Naive thymus-derived CD4-positive, alpha-beta T cell (primary cell): ENCODE measurements at regions not wholly inside any gene's neighbourhood (a gene's known extent, or its start where the extent isn't known, plus 50 kb on each side); places are given as distances from the start of the nearest gene placed in this dataset.

Experiments used
- ATAC-seq: fragments of 150-1000 bp; cut with Tn5 transposase; 2 replicates; pipeline ENCODE4 v1.10.0; 2021; ENCODE audit warnings: mild to moderate bottlenecking, moderate library complexity
- CTCF ChIA-PET: fragments of 350-600 bp; sonication (Branson Sonifier 250); formaldehyde crosslinking; loops from one replicate; lab custom pipeline; 2021; ENCODE audit warnings: antibody characterized with exemption; lab: Charles Lee
- POLR2A ChIA-PET: fragments of 350-600 bp; sonication (Branson Sonifier 250); formaldehyde crosslinking; loops from one replicate; lab custom pipeline; 2021; ENCODE audit warnings: antibody characterized with exemption, inconsistent platforms; lab: Charles Lee
- DNase-seq, 9 donors: peaks; one replicate each; pipeline versions ENCODE4 v3.0.0 to v3.0.0-alpha.2; 2020 to 2022; ENCODE audit warnings: mixed read lengths in 1 of 9
- H3K27ac ChIP-seq: one replicate; pipeline ENCODE4 v1.7.0; 2013; ENCODE audit warnings: mild to moderate bottlenecking, low read depth, low read length, moderate library complexity
- H3K27me3 ChIP-seq, 2 donors: one replicate each; pipeline ENCODE4 v1.7.0; 2013; ENCODE audit warnings: low read length in 2 of 2, mild to moderate bottlenecking in 2 of 2, moderate library complexity in 2 of 2; ENCODE audit not compliant: control insufficient read depth in 2 of 2, insufficient read depth in 2 of 2
- H3K36me3 ChIP-seq, 3 experiments: 1 replicate in 2 of 3; 2 replicates in 1 of 3; pipeline ENCODE4 v1.7.0; 2013; ENCODE audit warnings: low read length in 3 of 3, mild to moderate bottlenecking in 3 of 3, moderate library complexity in 1 of 3; ENCODE audit not compliant: insufficient read depth in 3 of 3, control insufficient read depth in 2 of 3
- H3K4me1 ChIP-seq, 2 donors: one replicate each; pipeline ENCODE4 v1.7.0; 2013; ENCODE audit warnings: low read length in 2 of 2, mild to moderate bottlenecking in 2 of 2, moderate library complexity in 1 of 2; ENCODE audit not compliant: control insufficient read depth in 2 of 2, insufficient read depth in 2 of 2
- H3K4me3 ChIP-seq: 2 replicates; pipeline ENCODE4 v1.7.0; 2013; ENCODE audit warnings: mild to moderate bottlenecking, low read length
- H3K9me3 ChIP-seq, 3 experiments: 1 replicate in 2 of 3; 2 replicates in 1 of 3; pipeline ENCODE4 v1.7.0; 2013; ENCODE audit warnings: low read length in 3 of 3; ENCODE audit not compliant: control insufficient read depth in 2 of 3
- H3K27ac Mint-ChIP-seq, 9 donors: one replicate each; pipeline ENCODE4 v1.8.0; 2020 to 2022; ENCODE audit warnings: mixed read lengths in 9 of 9, mild to moderate bottlenecking in 8 of 9, moderate library complexity in 5 of 9, inconsistent platforms in 2 of 9
- H3K27me3 Mint-ChIP-seq, 5 donors: one replicate each; pipeline ENCODE4 v1.8.0; 2021 to 2022; ENCODE audit warnings: mixed read lengths in 5 of 5, mild to moderate bottlenecking in 1 of 5
- H3K36me3 Mint-ChIP-seq, 5 donors: one replicate each; pipeline ENCODE4 v1.8.0; 2020 to 2022; ENCODE audit warnings: mixed read lengths in 5 of 5, mild to moderate bottlenecking in 3 of 5, inconsistent platforms in 1 of 5
- H3K4me1 Mint-ChIP-seq, 7 donors: one replicate each; pipeline ENCODE4 v1.8.0; 2020 to 2022; ENCODE audit warnings: mixed read lengths in 7 of 7, mild to moderate bottlenecking in 3 of 7, inconsistent platforms in 1 of 7
- H3K4me3 Mint-ChIP-seq, 10 donors: one replicate each; pipeline ENCODE4 v1.8.0; 2020 to 2022; ENCODE audit warnings: mild to moderate bottlenecking in 10 of 10, mixed read lengths in 10 of 10, moderate library complexity in 6 of 10, inconsistent platforms in 2 of 10
- H3K9me3 Mint-ChIP-seq, 11 donors: one replicate each; pipeline ENCODE4 v1.8.0; 2020 to 2022; ENCODE audit warnings: mixed read lengths in 11 of 11, mild to moderate bottlenecking in 4 of 11, inconsistent platforms in 1 of 11, moderate library complexity in 1 of 11
- intact Hi-C, 2 donors: fragments of 100-400 bp; cut with micrococcal nuclease; formaldehyde crosslinking; loops; one replicate each; pipeline ENCODE4 v1.15.1; 2023

DNA sequence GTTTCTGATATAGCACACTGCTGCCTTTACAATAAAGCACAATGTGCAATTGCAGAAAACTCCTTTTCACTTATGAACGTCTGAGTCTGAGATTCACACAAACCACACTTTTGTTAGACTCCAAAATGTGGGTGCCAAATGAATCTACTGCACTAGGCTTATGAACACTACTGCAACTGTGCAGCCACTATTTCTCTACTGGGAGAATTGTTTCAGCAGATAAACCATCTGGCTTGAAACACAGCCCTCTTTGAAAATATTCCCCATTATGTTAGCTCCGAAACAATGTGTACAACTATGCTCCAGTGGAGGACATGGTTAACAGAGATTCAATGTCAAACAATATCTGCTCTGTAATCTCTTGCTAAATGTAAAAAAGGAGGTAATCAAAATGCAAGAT, 188.7 kb upstream of the ZEB2 start:
- Histone ChIP-seq H3K27me3 (no peaks in the 10 kb centered on the region), H3K4me1 (no peaks in the 10 kb centered on the region), H3K27ac (no peak overlapping the region), H3K9me3 (no peaks in the 10 kb centered on the region), H3K36me3 (no peaks in the 10 kb centered on the region), H3K4me3 (no peak overlapping the region)
- DNase-seq (no peak), ATAC-seq (no peak)
- Mint-ChIP-seq H3K27ac (no peak overlapping the region), H3K4me3 (no peak overlapping the region), H3K9me3 (no peaks in the 10 kb centered on the region), H3K4me1 (peaks cover 0 to 1% (median 0%) of the 10 kb centered on the region in 7 donors), H3K36me3 (no peaks in the 10 kb centered on the region), H3K27me3 (peaks cover 0 to 14% (median 6%) of the 10 kb centered on the region in 5 donors)
- ChIA-PET POLR2A (no interaction called here), CTCF (no interaction called here)
- intact Hi-C loops, result no loop called here

DNA sequence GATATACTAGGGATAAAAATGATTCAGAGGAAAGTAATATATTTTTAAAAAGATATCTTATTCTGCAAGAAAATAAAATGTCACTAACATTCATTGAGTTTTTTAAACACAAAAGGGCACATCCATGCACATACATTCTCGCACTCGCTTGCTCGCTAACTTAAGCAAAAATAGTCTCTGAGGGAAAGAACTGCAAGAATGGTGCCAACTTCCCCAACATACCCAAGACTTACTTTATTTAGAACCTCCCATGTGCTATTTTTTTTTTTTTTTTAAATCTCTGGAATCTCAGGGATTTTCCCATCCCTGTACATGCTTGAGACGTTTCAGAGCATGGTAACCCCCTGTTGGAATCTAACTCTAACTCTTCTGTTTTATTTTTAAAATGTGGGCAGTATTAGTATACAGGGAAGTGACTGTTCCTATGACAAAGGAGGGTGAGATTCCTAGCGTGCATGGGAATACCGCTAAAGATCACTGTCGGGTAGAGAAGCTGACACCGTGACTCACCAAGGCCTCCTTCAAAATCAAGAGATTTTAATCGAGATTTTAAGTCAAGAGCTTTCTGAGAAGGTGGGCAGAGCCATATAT, 187.9 kb upstream of the ZEB2 start:
- Mint-ChIP-seq H3K4me3 (no peak overlapping the region), H3K27ac (no peak overlapping the region), H3K4me1 (peaks cover 0 to 3% (median 0%) of the 10 kb centered on the region in 7 donors), H3K27me3 (peaks cover 0 to 14% (median 6%) of the 10 kb centered on the region in 5 donors), H3K9me3 (no peaks in the 10 kb centered on the region), H3K36me3 (no peaks in the 10 kb centered on the region)
- Histone ChIP-seq H3K27ac (no peak overlapping the region), H3K4me1 (no peaks in the 10 kb centered on the region), H3K27me3 (no peaks in the 10 kb centered on the region), H3K9me3 (no peaks in the 10 kb centered on the region), H3K4me3 (no peak overlapping the region), H3K36me3 (no peaks in the 10 kb centered on the region)
- POLR2A ChIA-PET, result no interaction called here
- CTCF ChIA-PET, result no interaction called here
- ATAC-seq (no peak), DNase-seq (no peak)
- intact Hi-C loops, result no loop called here

DNA sequence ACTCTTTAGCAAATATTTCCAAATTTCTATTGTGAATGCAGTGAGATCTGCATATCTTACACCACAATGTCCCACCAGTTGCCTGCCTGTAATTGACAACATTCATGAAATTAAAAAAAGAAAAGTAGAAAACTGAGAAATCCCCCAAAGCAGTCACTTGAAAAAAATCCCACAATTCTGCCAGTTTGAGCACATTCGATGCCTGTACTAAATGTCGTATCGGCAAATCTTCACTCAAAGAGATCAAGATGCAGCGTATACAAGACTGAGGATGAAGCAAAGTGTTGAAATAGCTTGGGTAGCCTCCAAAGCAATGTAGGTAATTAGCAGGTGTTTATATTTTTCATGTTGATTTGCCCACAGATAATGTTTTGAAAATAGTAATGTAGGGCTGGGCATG, 186.7 kb upstream of the ZEB2 start:
- CTCF ChIA-PET, result no interaction called here
- no peaks in the 10 kb centered on the region for H3K4me1 ChIP-seq
- no peak for ATAC-seq
- intact Hi-C loops, result no loop called here
- POLR2A ChIA-PET, result no interaction called here
- Mint-ChIP-seq H3K27me3 (peaks cover 0 to 14% (median 6%) of the 10 kb centered on the region in 5 donors), H3K27ac (no peak overlapping the region), H3K9me3 (no peaks in the 10 kb centered on the region), H3K4me1 (peaks cover 0 to 6% (median 0%) of the 10 kb centered on the region in 7 donors), H3K36me3 (no peaks in the 10 kb centered on the region), H3K4me3 (no peak overlapping the region)
- DNase-seq, result no peak
- H3K36me3 ChIP-seq, result no peaks in the 10 kb centered on the region
- H3K27ac ChIP-seq, result no peak overlapping the region
- H3K4me3 ChIP-seq, result no peak overlapping the region
- H3K27me3 ChIP-seq, result no peaks in the 10 kb centered on the region
- no peaks in the 10 kb centered on the region for H3K9me3 ChIP-seq

- no peaks in the 10 kb centered on the region for H3K36me3 Mint-ChIP-seq
- intact Hi-C loops, result no loop called here
- Histone ChIP-seq H3K36me3 (no peaks in the 10 kb centered on the region), H3K27ac (no peak overlapping the region), H3K9me3 (no peaks in the 10 kb centered on the region), H3K4me3 (no peak overlapping the region), H3K27me3 (no peaks in the 10 kb centered on the region), H3K4me1 (no peaks in the 10 kb centered on the region)
- H3K9me3 Mint-ChIP-seq, result peaks cover 0 to under 1% (median 0%) of the 10 kb centered on the region in 11 donors
- ChIA-PET POLR2A (no interaction called here), CTCF (no interaction called here)
- DNase-seq (no peak), ATAC-seq (no peak)
- no peak overlapping the region for H3K27ac Mint-ChIP-seq
- peaks cover 0 to 6% (median 0%) of the 10 kb centered on the region in 7 donors for H3K4me1 Mint-ChIP-seq
- peaks cover 0 to 12% (median 6%) of the 10 kb centered on the region in 5 donors for H3K27me3 Mint-ChIP-seq
- no peak overlapping the region for H3K4me3 Mint-ChIP-seq
Measured at GRCh38 chr2:144705328-144706245, 185.7 kb upstream of the ZEB2 start.

- Mint-ChIP-seq H3K36me3 (no peaks in the 10 kb centered on the region), H3K9me3 (peaks cover 0 to 7% (median 0%) of the 10 kb centered on the region in 11 donors), H3K4me1 (peaks cover 0 to 6% (median 0%) of the 10 kb centered on the region in 7 donors), H3K27ac (no peak overlapping the region), H3K4me3 (no peak overlapping the region), H3K27me3 (peaks cover 0 to 10% (median 6%) of the 10 kb centered on the region in 5 donors)
- Histone ChIP-seq H3K36me3 (no peaks in the 10 kb centered on the region), H3K9me3 (no peaks in the 10 kb centered on the region), H3K27ac (no peak overlapping the region), H3K4me3 (no peak overlapping the region), H3K4me1 (no peaks in the 10 kb centered on the region), H3K27me3 (no peaks in the 10 kb centered on the region)
- POLR2A ChIA-PET, result no interaction called here
- intact Hi-C loops, result no loop called here
- DNase-seq (no peak), ATAC-seq (no peak)
- CTCF ChIA-PET, result no interaction called here
Measured at GRCh38 chr2:144704709-144705095, 184.8 kb upstream of the ZEB2 start.

GRCh38 chr2:144703852-144704708, 184.2 kb upstream of the ZEB2 start:
- ChIA-PET CTCF (no interaction called here), POLR2A (no interaction called here)
- peaks cover 0 to 6% (median 0%) of the 10 kb centered on the region in 7 donors for H3K4me1 Mint-ChIP-seq
- no peaks in the 10 kb centered on the region for H3K36me3 ChIP-seq
- H3K27me3 Mint-ChIP-seq, result peaks cover 0 to 10% (median 5%) of the 10 kb centered on the region in 5 donors
- ATAC-seq, result peak; percentile 84
- H3K4me3 Mint-ChIP-seq, result no peak overlapping the region
- no peaks in the 10 kb centered on the region for H3K27me3 ChIP-seq
- H3K9me3 Mint-ChIP-seq, result peaks cover 0 to 7% (median 0%) of the 10 kb centered on the region in 11 donors
- no peak overlapping the region for H3K27ac ChIP-seq
- intact Hi-C loops, result no loop called here
- no peaks in the 10 kb centered on the region for H3K36me3 Mint-ChIP-seq
- H3K4me3 ChIP-seq, result no peak overlapping the region
- H3K4me1 ChIP-seq, result no peaks in the 10 kb centered on the region
- H3K9me3 ChIP-seq, result no peaks in the 10 kb centered on the region
- no peak overlapping the region for H3K27ac Mint-ChIP-seq
- no peak for DNase-seq
